ENCODE measurements at regions not wholly inside any gene's neighbourhood (a gene's known extent, or its start where the extent isn't known, plus 50 kb on each side); places are given as distances from the start of the nearest gene placed in this dataset.

DNA sequence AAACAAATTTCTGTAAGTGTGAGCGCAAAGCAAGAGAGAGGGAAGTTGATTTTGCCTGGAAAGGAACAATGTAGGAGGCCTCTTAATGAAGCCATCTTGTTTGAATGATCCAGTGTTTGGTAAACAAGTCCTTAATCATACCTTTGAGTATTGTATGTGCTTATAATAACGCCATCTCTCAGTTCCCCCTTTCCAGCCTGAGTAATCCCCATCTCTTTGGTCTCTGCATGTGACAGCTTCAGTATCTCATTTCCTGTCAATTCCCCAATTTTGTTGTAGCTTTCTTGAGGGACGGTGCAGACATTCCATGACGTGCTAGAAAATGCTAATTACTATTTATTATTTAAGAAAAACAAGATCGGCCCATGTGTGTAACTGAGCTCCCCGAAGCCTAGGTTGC, 349.3 kb upstream of the NR2F2 start:
- H3K4me1 ChIP-seq (replicated peaks) = no peaks in the 10 kb centered on the region
- no peaks in the 10 kb centered on the region for H3K36me3 ChIP-seq
- H3K4me3 ChIP-seq = no peak overlapping the region
- no peak for TF ChIP-seq POLR2AphosphoS5 (IDR thresholded peaks at IDR 0.05)
- no peak for TF ChIP-seq POLR2A (IDR thresholded peaks at IDR 0.05)
- TF ChIP-seq, protein P1, sequence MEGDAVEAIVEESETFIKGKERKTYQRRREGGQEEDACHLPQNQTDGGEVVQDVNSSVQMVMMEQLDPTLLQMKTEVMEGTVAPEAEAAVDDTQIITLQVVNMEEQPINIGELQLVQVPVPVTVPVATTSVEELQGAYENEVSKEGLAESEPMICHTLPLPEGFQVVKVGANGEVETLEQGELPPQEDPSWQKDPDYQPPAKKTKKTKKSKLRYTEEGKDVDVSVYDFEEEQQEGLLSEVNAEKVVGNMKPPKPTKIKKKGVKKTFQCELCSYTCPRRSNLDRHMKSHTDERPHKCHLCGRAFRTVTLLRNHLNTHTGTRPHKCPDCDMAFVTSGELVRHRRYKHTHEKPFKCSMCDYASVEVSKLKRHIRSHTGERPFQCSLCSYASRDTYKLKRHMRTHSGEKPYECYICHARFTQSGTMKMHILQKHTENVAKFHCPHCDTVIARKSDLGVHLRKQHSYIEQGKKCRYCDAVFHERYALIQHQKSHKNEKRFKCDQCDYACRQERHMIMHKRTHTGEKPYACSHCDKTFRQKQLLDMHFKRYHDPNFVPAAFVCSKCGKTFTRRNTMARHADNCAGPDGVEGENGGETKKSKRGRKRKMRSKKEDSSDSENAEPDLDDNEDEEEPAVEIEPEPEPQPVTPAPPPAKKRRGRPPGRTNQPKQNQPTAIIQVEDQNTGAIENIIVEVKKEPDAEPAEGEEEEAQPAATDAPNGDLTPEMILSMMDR (IDR thresholded peaks at IDR 0.05) = no peak
- no peaks in the 10 kb centered on the region for H3K27me3 ChIP-seq (replicated peaks; ENCODE audit: insufficient read depth)
- no peak overlapping the region for H3K27ac ChIP-seq
- H3K9me3 ChIP-seq = no peaks in the 10 kb centered on the region
- DNase-seq (ENCODE audit: low spot score) = no peak
- 99% methylated on average over 6 of the region's 6 CpGs for WGBS
- intact Hi-C loops (cut with DNase I) = no loop called here

DNA sequence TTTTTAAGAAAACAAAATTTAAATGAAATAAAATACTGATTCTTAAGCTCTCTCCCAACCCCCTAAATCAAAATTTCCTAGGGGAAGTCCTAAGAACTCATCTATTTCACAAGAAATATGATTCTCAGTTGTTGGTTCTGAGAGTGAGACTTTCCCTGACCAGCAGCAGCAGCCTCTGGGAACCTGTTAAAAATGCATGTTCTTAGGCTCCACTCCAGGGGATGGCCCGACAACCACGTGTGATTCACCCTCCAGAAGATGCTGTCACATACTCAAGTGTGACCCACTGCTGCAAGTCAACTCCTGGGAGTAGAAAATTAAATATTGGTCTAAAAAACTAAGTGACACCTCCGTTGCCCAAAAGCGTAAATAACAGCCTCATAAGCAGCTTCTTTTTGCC, 343.2 kb upstream of the NR2F2 start:
- H3K27me3 ChIP-seq (replicated peaks; ENCODE audit: insufficient read depth) = no peaks in the 10 kb centered on the region
- 76% methylated on average over 4 of the region's 4 CpGs for WGBS
- no peak overlapping the region for H3K4me3 ChIP-seq
- TF ChIP-seq POLR2A (IDR thresholded peaks at IDR 0.05) (no peak), POLR2AphosphoS5 (IDR thresholded peaks at IDR 0.05) (no peak)
- TF ChIP-seq, protein P1 (IDR thresholded peaks at IDR 0.05) = no peak
- no peaks in the 10 kb centered on the region for H3K9me3 ChIP-seq
- H3K4me1 ChIP-seq (replicated peaks) = no peaks in the 10 kb centered on the region
- intact Hi-C loops (cut with DNase I) = no loop called here
- no peak overlapping the region for H3K27ac ChIP-seq
- DNase-seq (ENCODE audit: low spot score) = no peak
- no peaks in the 10 kb centered on the region for H3K36me3 ChIP-seq

DNA sequence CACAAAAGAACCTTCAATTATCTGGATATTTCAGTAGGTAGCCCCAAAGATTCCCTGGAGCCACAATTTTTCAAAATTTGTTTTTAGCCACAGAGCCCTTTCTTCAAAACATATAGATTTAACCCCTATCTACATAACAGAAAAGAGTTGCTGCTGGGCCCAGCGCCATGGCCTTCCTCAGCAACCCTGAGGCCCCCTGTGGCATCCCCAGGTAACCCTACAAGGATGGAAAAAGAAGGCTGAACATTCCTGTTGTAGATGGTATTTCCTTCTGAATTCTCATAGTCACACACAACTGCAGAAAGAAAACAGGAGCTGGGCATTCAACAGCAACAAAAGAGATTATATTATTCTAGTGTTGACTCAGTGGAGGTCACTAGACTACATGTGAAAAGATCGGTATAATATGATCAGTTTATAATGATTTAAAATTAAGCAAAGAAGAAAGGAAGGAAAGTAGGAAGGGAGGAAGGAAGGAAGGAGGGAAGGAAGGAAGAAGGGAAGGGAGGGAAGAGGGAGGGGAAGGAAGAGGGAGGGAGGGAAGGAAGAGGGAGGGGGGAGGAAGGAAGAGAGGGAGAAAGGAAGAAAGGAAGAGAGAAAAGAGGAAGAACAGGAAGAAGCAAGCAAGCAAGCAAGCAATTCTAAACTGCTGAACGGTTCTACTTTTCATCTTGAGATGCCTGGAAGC, 342.5 kb upstream of the NR2F2 start:
- 70% methylated on average over 3 of the region's 3 CpGs for WGBS
- Histone ChIP-seq H3K9me3 (no peaks in the 10 kb centered on the region), H3K4me3 (no peak overlapping the region), H3K4me1 (replicated peaks) (no peaks in the 10 kb centered on the region), H3K27me3 (replicated peaks; ENCODE audit: insufficient read depth) (no peaks in the 10 kb centered on the region), H3K27ac (no peak overlapping the region), H3K36me3 (no peaks in the 10 kb centered on the region)
- no peak for DNase-seq (ENCODE audit: low spot score)
- intact Hi-C loops (cut with DNase I) = no loop called here
- TF ChIP-seq POLR2AphosphoS5 (IDR thresholded peaks at IDR 0.05) (no peak), POLR2A (IDR thresholded peaks at IDR 0.05) (no peak)

DNA sequence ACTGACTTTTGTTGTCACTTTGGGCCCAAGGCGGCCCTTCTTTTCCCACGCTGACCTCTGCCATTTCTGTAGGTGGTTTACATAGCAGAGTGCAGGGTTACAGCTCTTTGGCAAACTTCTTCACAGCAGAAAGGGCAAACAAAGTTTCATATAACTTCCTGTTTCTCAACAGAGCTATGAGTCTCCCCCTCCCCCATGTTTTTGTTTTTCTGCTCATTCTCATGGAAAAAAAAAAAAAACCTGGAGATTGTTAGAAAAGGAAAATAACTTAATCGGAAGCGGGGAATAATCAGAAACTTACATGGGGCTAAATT, 342.0 kb upstream of the NR2F2 start:
- whole genome bisulfite sequencing = 76% methylated on average over 4 of the region's 4 CpGs
- Histone ChIP-seq H3K4me1 (replicated peaks) (no peaks in the 10 kb centered on the region), H3K36me3 (no peaks in the 10 kb centered on the region), H3K9me3 (no peaks in the 10 kb centered on the region), H3K27me3 (replicated peaks; ENCODE audit: insufficient read depth) (no peaks in the 10 kb centered on the region), H3K27ac (no peak overlapping the region), H3K4me3 (no peak overlapping the region)
- TF ChIP-seq, protein P1 (IDR thresholded peaks at IDR 0.05) = no peak
- TF ChIP-seq POLR2A (IDR thresholded peaks at IDR 0.05) = no peak
- no peak for TF ChIP-seq POLR2AphosphoS5 (IDR thresholded peaks at IDR 0.05)
- DNase-seq (ENCODE audit: low spot score) = no peak
- intact Hi-C loops (cut with DNase I) = no loop called here

DNA sequence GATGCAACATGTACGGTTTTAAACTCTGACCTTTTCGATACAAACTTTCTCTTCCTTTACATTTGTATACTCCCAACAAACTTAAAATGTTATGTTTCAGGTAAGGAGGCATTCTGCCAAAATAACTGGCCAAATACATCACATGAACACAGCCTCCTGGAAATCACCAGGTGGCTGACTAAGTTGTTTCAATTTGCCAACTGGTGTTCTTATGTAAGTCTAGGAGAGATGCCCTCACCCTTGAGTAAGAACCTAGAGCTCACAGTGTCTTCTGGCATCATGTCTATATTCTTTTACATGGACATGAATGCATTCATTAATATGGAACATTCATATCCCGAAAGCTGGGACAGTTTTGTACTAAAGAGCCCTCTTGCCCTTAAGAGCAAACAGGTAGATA, 341.1 kb upstream of the NR2F2 start:
- DNase-seq (ENCODE audit: low spot score) = no peak
- WGBS = 89% methylated on average over 3 of the region's 3 CpGs
- TF ChIP-seq, protein P1 (IDR thresholded peaks at IDR 0.05) = no peak
- TF ChIP-seq POLR2AphosphoS5 (IDR thresholded peaks at IDR 0.05) = no peak
- no peak for TF ChIP-seq POLR2A (IDR thresholded peaks at IDR 0.05)
- Histone ChIP-seq H3K9me3 (no peaks in the 10 kb centered on the region), H3K4me1 (replicated peaks) (no peaks in the 10 kb centered on the region), H3K36me3 (no peaks in the 10 kb centered on the region), H3K27me3 (replicated peaks; ENCODE audit: insufficient read depth) (no peaks in the 10 kb centered on the region), H3K27ac (no peak overlapping the region), H3K4me3 (no peak overlapping the region)
- intact Hi-C loops (cut with DNase I) = no loop called here
